ENCODE measurements at regions not wholly inside any gene's neighbourhood (a gene's known extent, or its start where the extent isn't known, plus 50 kb on each side); places are given as distances from the start of the nearest gene placed in this dataset.
"Not testable (repeated sequence)": the region's sequence is repeated elsewhere in the genome, so short reads cannot be mapped to it uniquely, and the experiment has no call there.

- no peak overlapping the region for H2AFZ ChIP-seq
- no peaks in the 10 kb centered on the region for H3K4me1 ChIP-seq
- H3K27ac ChIP-seq, result no peak overlapping the region
- H3K9me3 ChIP-seq (ENCODE audit: control insufficient read depth, low read length), result no peaks in the 10 kb centered on the region
- H3K79me2 ChIP-seq, result no peaks in the 10 kb centered on the region
- no peak overlapping the region for H3K4me3 ChIP-seq (ENCODE audit: low read depth, low read length)
- H3K9ac ChIP-seq, result no peak overlapping the region
- H3K36me3 ChIP-seq (ENCODE audit: control insufficient read depth, insufficient read depth, low read length), result no peaks in the 10 kb centered on the region
- H3K27me3 ChIP-seq (ENCODE audit: control insufficient read depth, insufficient read depth, low read length), result no peaks in the 10 kb centered on the region
- no peak for TF ChIP-seq CTCF (IDR thresholded peaks at IDR 0.05)
- H3K4me2 ChIP-seq (ENCODE audit: low read length), result no peak overlapping the region
Observed at GRCh38 chr12:17577405-17577804, 512.6 kb downstream of the RERGL start.

- no peaks in the 10 kb centered on the region for H3K27me3 ChIP-seq (ENCODE audit: control insufficient read depth, insufficient read depth, low read length)
- H3K27ac ChIP-seq, result no peak overlapping the region
- H3K4me2 ChIP-seq (ENCODE audit: low read length), result no peak overlapping the region
- no peak overlapping the region for H3K9ac ChIP-seq
- no peak overlapping the region for H3K4me3 ChIP-seq (ENCODE audit: low read depth, low read length)
- no peak overlapping the region for H2AFZ ChIP-seq
- no peaks in the 10 kb centered on the region for H3K36me3 ChIP-seq (ENCODE audit: control insufficient read depth, insufficient read depth, low read length)
- no peak for TF ChIP-seq CTCF (IDR thresholded peaks at IDR 0.05)
- no peaks in the 10 kb centered on the region for H3K79me2 ChIP-seq
- H3K9me3 ChIP-seq (ENCODE audit: control insufficient read depth, low read length), result no peaks in the 10 kb centered on the region
- no peaks in the 10 kb centered on the region for H3K4me1 ChIP-seq
Observed at GRCh38 chr12:17572250-17572649, 517.7 kb downstream of the RERGL start.

- Histone ChIP-seq H3K9me3 (ENCODE audit: control insufficient read depth, low read length) (no peaks in the 10 kb centered on the region), H2AFZ (no peak overlapping the region), H3K36me3 (ENCODE audit: control insufficient read depth, insufficient read depth, low read length) (no peaks in the 10 kb centered on the region), H3K27me3 (ENCODE audit: control insufficient read depth, insufficient read depth, low read length) (no peaks in the 10 kb centered on the region), H3K79me2 (no peaks in the 10 kb centered on the region), H3K9ac (no peak overlapping the region), H3K27ac (no peak overlapping the region), H3K4me3 (ENCODE audit: low read depth, low read length) (no peak overlapping the region), H3K4me1 (no peaks in the 10 kb centered on the region), H3K4me2 (ENCODE audit: low read length) (no peak overlapping the region)
- TF ChIP-seq CTCF (IDR thresholded peaks at IDR 0.05), result no peak
Observed at GRCh38 chr12:17571047-17571446, 518.9 kb downstream of the RERGL start.

GRCh38 chr12:17564630-17565029 is 525.4 kb downstream of the RERGL start:
- H3K9ac ChIP-seq; H2AFZ ChIP-seq; H3K9me3 ChIP-seq (ENCODE audit: control insufficient read depth, low read length); H3K4me2 ChIP-seq (ENCODE audit: low read length); H3K36me3 ChIP-seq (ENCODE audit: control insufficient read depth, insufficient read depth, low read length); H3K27me3 ChIP-seq (ENCODE audit: control insufficient read depth, insufficient read depth, low read length); H3K79me2 ChIP-seq; H3K4me1 ChIP-seq; H3K4me3 ChIP-seq (ENCODE audit: low read depth, low read length); H3K27ac ChIP-seq: not testable (repeated sequence)

- no peaks in the 10 kb centered on the region for H3K9me3 ChIP-seq (ENCODE audit: control insufficient read depth, low read length)
- no peak overlapping the region for H3K27ac ChIP-seq
- no peaks in the 10 kb centered on the region for H3K36me3 ChIP-seq (ENCODE audit: control insufficient read depth, insufficient read depth, low read length)
- H3K4me1 ChIP-seq, result no peaks in the 10 kb centered on the region
- TF ChIP-seq CTCF (IDR thresholded peaks at IDR 0.05), result no peak
- no peak overlapping the region for H3K4me2 ChIP-seq (ENCODE audit: low read length)
- H3K27me3 ChIP-seq (ENCODE audit: control insufficient read depth, insufficient read depth, low read length), result no peaks in the 10 kb centered on the region
- no peak overlapping the region for H3K4me3 ChIP-seq (ENCODE audit: low read depth, low read length)
- no peak overlapping the region for H3K9ac ChIP-seq
- no peak overlapping the region for H2AFZ ChIP-seq
- no peaks in the 10 kb centered on the region for H3K79me2 ChIP-seq
Observed at GRCh38 chr12:17550011-17550410, 540.0 kb downstream of the RERGL start.

Data from parathyroid adenoma (tissue), 2 donors.